Esophagus muscularis mucosa (tissue), 4 donors: ENCODE measurements at regions not wholly inside any gene's neighbourhood (a gene's known extent, or its start where the extent isn't known, plus 50 kb on each side); places are given as distances from the start of the nearest gene placed in this dataset.
"Not testable (repeated sequence)": the region's sequence is repeated elsewhere in the genome, so short reads cannot be mapped to it uniquely, and the experiment has no call there.

Source experiments
- DNase-seq: peaks from one replicate; pipeline ENCODE4 v3.0.0-alpha.2; 2017; ENCODE audit errors: extremely low spot score
- H3K27ac ChIP-seq, 4 donors: fragments of 200-600 bp; sonication (generic); replicated peaks in 1 of 4; 1 replicate in 3 of 4; 2 replicates in 1 of 4; pipeline ENCODE4 v1.5.1; 2016 to 2019; ENCODE audit warnings: mild to moderate bottlenecking in 1 of 4
- H3K27me3 ChIP-seq, 4 donors: fragments of 200-600 bp; sonication (generic); one replicate each; pipeline versions ENCODE4 v1.5.1 to v1.6.0; 2016 to 2019
- H3K36me3 ChIP-seq, 4 donors: fragments of 200-600 bp; sonication (generic); one replicate each; pipeline ENCODE4 v1.5.1; 2016 to 2019
- H3K4me1 ChIP-seq, 4 donors: fragments of 200-600 bp; sonication (generic); one replicate each; pipeline ENCODE4 v1.5.1; 2016 to 2019
- H3K4me3 ChIP-seq, 4 donors: fragments of 200-600 bp; sonication (generic); 1 replicate in 2 of 4; 2 replicates in 2 of 4; pipeline ENCODE4 v1.5.1; 2016 to 2019; ENCODE audit warnings: mild to moderate bottlenecking in 4 of 4, moderate library complexity in 1 of 4
- H3K9me3 ChIP-seq, 4 donors: fragments of 200-600 bp; sonication (generic); 1 replicate in 3 of 4; 2 replicates in 1 of 4; pipeline ENCODE4 v1.5.1; 2016 to 2019
- EP300 ChIP-seq: sonication (generic); formaldehyde crosslinking; IDR thresholded peaks from one replicate; pipeline ENCODE4 v1.6.1; 2017; ENCODE audit warnings: antibody characterized with exemption
- POLR2A ChIP-seq: fragments of 450-650 bp; IDR thresholded peaks from one replicate; pipeline ENCODE4 v1.6.1; 2017; ENCODE audit warnings: antibody characterized with exemption, moderate library complexity, mild to moderate bottlenecking, low read depth
- POLR2AphosphoS5 ChIP-seq, 2 donors: sonication (generic); formaldehyde crosslinking; IDR thresholded peaks; one replicate each; pipeline ENCODE4 v1.6.1; 2017; ENCODE audit warnings: antibody characterized with exemption in 2 of 2
- WGBS: methylation state at CpG from one replicate; pipeline ENCODE4 v1.1.5; 2018; 5-methylcytosine and 5-hydroxymethylcytosine counted together
- intact Hi-C: fragments of 100-400 bp; cut with DNase I; formaldehyde crosslinking; loops from one replicate; pipeline ENCODE4 v1.15.1; 2023
- TF ChIP-seq, protein P1 (sequence below), 3 experiments: fragments of 200-600 bp in 2 of 3; fragments of 450-650 bp in 1 of 3; sonication (generic) in 2 of 3; IDR thresholded peaks; one replicate each; pipeline ENCODE4 v1.5.1; 2017 to 2019; ENCODE audit warnings: antibody characterized with exemption in 3 of 3, mild to moderate bottlenecking in 2 of 3, moderate library complexity in 1 of 3

DNA sequence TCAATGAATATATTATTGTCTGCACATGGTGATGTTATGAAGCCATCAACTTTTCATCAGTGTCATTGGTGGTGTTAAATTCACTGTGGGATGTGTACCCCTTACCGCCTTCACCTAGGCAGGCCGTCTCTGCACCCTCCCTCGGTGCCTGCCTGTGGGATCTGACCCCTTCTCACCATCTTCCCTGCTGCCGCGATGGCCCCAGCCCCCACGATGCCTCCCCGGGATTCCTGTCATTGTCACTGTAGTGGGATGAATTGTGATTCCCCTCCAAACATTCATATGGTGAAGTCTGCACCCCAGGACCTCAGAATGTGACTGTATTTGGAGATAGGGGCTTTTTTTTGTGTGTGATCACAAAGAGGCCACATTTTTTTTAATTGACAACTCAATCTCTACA is 198.3 kb upstream of the HS6ST1 start:
- Histone ChIP-seq H3K4me1 (peaks cover 0 to 5% (median 0%) of the 10 kb centered on the region in 4 donors), H3K27me3 (no peaks in the 10 kb centered on the region), H3K4me3 (no peak overlapping the region), H3K9me3 (no peaks in the 10 kb centered on the region), H3K36me3 (no peaks in the 10 kb centered on the region), H3K27ac (no peak overlapping the region)
- DNase-seq, result no peak
- intact Hi-C loops, result no loop called here
- TF ChIP-seq EP300 (no peak), POLR2A (no peak), POLR2AphosphoS5 (IDR thresholded peaks at IDR 0.05) (no peak)
- TF ChIP-seq, protein P1, sequence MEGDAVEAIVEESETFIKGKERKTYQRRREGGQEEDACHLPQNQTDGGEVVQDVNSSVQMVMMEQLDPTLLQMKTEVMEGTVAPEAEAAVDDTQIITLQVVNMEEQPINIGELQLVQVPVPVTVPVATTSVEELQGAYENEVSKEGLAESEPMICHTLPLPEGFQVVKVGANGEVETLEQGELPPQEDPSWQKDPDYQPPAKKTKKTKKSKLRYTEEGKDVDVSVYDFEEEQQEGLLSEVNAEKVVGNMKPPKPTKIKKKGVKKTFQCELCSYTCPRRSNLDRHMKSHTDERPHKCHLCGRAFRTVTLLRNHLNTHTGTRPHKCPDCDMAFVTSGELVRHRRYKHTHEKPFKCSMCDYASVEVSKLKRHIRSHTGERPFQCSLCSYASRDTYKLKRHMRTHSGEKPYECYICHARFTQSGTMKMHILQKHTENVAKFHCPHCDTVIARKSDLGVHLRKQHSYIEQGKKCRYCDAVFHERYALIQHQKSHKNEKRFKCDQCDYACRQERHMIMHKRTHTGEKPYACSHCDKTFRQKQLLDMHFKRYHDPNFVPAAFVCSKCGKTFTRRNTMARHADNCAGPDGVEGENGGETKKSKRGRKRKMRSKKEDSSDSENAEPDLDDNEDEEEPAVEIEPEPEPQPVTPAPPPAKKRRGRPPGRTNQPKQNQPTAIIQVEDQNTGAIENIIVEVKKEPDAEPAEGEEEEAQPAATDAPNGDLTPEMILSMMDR (IDR thresholded peaks at IDR 0.05), result no peak
- 85% methylated on average over 7 of the region's 7 CpGs for WGBS

DNA sequence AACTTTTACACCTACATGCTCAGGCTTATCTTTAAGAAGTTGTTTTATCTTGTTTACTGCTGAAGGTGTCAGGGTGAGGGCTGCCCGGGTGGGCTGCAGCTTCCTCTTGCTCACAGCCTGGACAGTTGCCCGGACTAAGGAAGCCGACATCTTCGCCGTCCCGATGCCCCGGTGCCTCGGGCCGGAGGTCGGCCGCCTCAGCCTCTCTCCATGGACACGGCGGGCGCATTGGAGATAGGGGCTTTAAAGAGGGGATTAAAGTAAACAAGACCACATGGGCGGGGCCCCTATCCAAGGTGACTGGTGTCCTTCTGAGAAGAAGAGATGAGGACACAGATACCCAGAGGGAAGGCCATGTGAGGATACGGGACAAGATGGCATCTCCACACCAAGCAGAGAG is 200.4 kb upstream of the HS6ST1 start:
- WGBS, result 90% methylated on average over 16 of the region's 16 CpGs
- H3K27me3 ChIP-seq, H3K27ac ChIP-seq, H3K4me1 ChIP-seq, H3K4me3 ChIP-seq, H3K9me3 ChIP-seq, DNase-seq, H3K36me3 ChIP-seq, intact Hi-C loops: not testable (repeated sequence)

DNA sequence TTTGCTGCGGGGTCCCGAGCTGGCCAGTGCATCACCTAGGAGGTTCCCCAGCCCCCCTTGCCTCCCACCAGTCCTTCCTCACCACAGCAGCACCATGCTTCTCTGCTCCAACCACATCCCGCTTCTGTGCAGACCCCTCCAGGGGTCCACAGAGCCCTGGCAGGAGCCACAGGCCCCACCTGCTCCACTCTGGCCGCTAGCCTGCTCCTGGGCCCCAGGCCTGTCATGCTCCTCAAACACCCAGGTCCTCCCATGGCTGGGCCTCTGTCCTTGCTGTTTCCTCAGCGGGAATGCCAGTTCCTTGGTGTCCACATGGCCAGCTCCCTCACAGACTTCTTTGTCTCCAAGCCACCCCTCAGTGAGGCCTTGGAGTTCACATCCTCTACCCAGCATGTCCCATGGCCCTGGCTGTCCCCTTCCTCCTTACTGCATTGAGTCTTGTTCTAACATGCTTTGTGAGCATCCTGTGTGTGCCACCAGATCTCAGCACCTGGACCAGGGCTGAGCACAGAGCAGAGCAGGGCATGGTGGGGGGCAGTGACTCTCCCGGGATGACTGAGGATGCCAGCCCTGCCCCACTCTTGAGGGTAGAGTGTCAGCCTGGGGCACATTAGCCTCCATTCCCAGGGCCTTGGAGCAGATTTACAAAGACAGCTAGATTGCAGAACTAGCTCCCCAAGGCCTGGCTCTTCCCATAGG is 201.0 kb upstream of the HS6ST1 start:
- intact Hi-C loops, result no loop called here
- H3K36me3 ChIP-seq, result no peaks in the 10 kb centered on the region
- TF ChIP-seq EP300 (no peak), POLR2AphosphoS5 (IDR thresholded peaks at IDR 0.05) (no peak), POLR2A (no peak)
- TF ChIP-seq, protein P1 (IDR thresholded peaks at IDR 0.05), result no peak
- H3K27ac ChIP-seq, result no peak overlapping the region
- no peaks in the 10 kb centered on the region for H3K4me1 ChIP-seq
- 64% methylated on average over 2 of the region's 6 CpGs for WGBS
- H3K9me3 ChIP-seq, result no peaks in the 10 kb centered on the region
- H3K4me3 ChIP-seq, result no peak overlapping the region
- H3K27me3 ChIP-seq, result no peaks in the 10 kb centered on the region
- no peak for DNase-seq

DNA sequence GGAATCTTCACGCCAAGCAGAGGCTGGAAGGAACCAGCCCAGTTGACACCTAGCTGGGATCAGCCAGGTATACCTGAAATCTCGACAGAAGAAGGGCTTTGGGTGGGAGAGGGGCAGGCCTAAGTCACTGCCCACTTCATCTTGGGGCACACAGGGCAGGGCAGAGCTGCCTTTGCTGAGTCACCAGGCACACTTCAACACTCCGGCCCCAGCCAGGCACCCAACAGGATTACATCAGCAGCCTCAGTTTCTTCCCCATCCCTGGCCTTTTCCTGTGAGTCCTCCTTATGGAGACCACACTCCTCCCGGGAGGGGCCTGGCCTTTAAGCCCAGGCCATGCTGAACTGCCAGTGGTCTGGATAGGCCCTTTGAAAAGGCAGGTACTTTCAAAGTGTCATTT is 201.7 kb upstream of the HS6ST1 start:
- intact Hi-C loops, result no loop called here
- Histone ChIP-seq H3K27me3 (no peaks in the 10 kb centered on the region), H3K9me3 (no peaks in the 10 kb centered on the region), H3K4me3 (no peak overlapping the region), H3K27ac (no peak overlapping the region), H3K4me1 (no peaks in the 10 kb centered on the region), H3K36me3 (no peaks in the 10 kb centered on the region)
- WGBS, result 84% methylated on average over 4 of the region's 4 CpGs
- no peak for DNase-seq
- TF ChIP-seq POLR2AphosphoS5 (IDR thresholded peaks at IDR 0.05), result no peak
- TF ChIP-seq POLR2A, result no peak
- TF ChIP-seq, protein P1 (IDR thresholded peaks at IDR 0.05), result no peak
- TF ChIP-seq EP300, result no peak

DNA sequence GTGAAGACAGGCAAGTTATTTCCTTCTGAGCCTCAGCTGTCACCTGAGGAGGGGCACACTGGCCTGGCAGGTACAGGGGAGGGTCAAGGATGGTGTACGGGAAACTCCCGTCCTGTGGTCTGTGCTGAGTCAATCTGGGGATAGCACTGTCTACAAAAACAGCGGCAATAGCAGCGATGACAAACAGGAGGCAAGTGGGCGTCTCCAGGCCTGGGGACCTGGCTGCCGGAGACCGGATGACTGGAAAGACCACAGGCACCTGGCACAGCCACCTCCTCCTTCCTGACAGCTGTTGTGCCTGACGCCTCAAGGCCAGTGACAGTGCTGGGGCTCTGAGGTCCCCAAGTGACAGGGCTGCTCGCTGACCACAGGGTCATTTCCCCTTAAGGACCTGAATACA is 202.1 kb upstream of the HS6ST1 start:
- WGBS, result 70% methylated on average over 4 of the region's 9 CpGs
- TF ChIP-seq, protein P1 (IDR thresholded peaks at IDR 0.05), result no peak
- TF ChIP-seq POLR2AphosphoS5 (IDR thresholded peaks at IDR 0.05), result no peak
- no peak for TF ChIP-seq EP300
- TF ChIP-seq POLR2A, result no peak
- H3K4me1 ChIP-seq, result no peaks in the 10 kb centered on the region
- DNase-seq, result no peak
- H3K27me3 ChIP-seq, result no peaks in the 10 kb centered on the region
- H3K27ac ChIP-seq, result no peak overlapping the region
- H3K4me3 ChIP-seq, result no peak overlapping the region
- no peaks in the 10 kb centered on the region for H3K36me3 ChIP-seq
- intact Hi-C loops, result no loop called here
- no peaks in the 10 kb centered on the region for H3K9me3 ChIP-seq
